SK-N-SH (cell line): ENCODE measurements at regions not wholly inside any gene's neighbourhood (a gene's known extent, or its start where the extent isn't known, plus 50 kb on each side); places are given as distances from the start of the nearest gene placed in this dataset.

ENCODE experiments used
- CTCF ChIA-PET: fragments of 300-600, 350-600 bp; formaldehyde crosslinking; extraction: SDS; loops from one replicate; lab custom pipeline; 2021; lab: Yijun Ruan, JAX
- POLR2A ChIA-PET: fragments of 350-600 bp; sonication (Branson Sonifier 250); formaldehyde crosslinking; extraction: SDS; loops from one replicate; lab custom pipeline; 2020; ENCODE audit warnings: antibody characterized with exemption, inconsistent platforms; lab: Yijun Ruan, JAX
- DNase-seq: peaks from one replicate; pipeline ENCODE4 v3.0.0; 2012
- H2AFZ ChIP-seq: fragments of 200-600 bp; sonication (generic); 2 replicates; pipeline ENCODE4 v1.8.1; 2016; ENCODE audit warnings: antibody characterized with exemption, mild to moderate bottlenecking, low read depth
- H3F3A ChIP-seq: fragments of 200-600 bp; sonication (generic); replicated peaks from 2 replicates; pipeline ENCODE3; 2016; ENCODE audit warnings: antibody characterized with exemption, mild to moderate bottlenecking; ENCODE audit not compliant: insufficient read depth
- H3K27ac ChIP-seq, 2 experiments: fragments of 200-500 bp in 1 of 2; fragments of 200-600 bp in 1 of 2; sonication (Bioruptor generic) in 1 of 2; sonication (generic), shearing (Covaris generic) in 1 of 2; 2 replicates each; pipeline versions ENCODE4 v1.5.1 to v1.6.1; 2014 to 2016; ENCODE audit warnings: low read depth in 2 of 2, inconsistent platforms in 1 of 2, low read length in 1 of 2, mild to moderate bottlenecking in 1 of 2, mixed read lengths in 1 of 2
- H3K27me3 ChIP-seq: fragments of 200-600 bp; sonication (generic), shearing (Covaris generic); 2 replicates; pipeline ENCODE4 v1.6.1; 2016; ENCODE audit warnings: mixed run types; ENCODE audit not compliant: insufficient read depth
- H3K36me3 ChIP-seq, 2 experiments: fragments of 200-500 bp in 1 of 2; fragments of 200-600 bp in 1 of 2; sonication (Bioruptor generic) in 1 of 2; sonication (generic) in 1 of 2; replicated peaks in 1 of 2; 2 replicates each; pipeline versions ENCODE3 to v1.5.1; 2014 to 2016; ENCODE audit warnings: low read length in 1 of 2, mild to moderate bottlenecking in 1 of 2; ENCODE audit not compliant: insufficient read depth in 2 of 2, control insufficient read depth in 1 of 2
- H3K4me1 ChIP-seq, 2 experiments: fragments of 200-500 bp in 1 of 2; fragments of 200-600 bp in 1 of 2; sonication (Bioruptor generic) in 1 of 2; sonication (generic), shearing (Covaris generic) in 1 of 2; 2 replicates each; pipeline versions ENCODE4 v1.5.1 to v1.6.1; 2014 to 2016; ENCODE audit warnings: low read depth in 1 of 2, low read length in 1 of 2, mixed run types in 1 of 2; ENCODE audit not compliant: insufficient read depth in 2 of 2, control insufficient read depth in 1 of 2
- H3K4me2 ChIP-seq: fragments of 200-600 bp; sonication (generic), shearing (Covaris generic); 2 replicates; pipeline ENCODE4 v1.6.1; 2017; ENCODE audit warnings: mixed run types
- H3K4me3 ChIP-seq, 2 experiments: fragments of 200-500 bp in 1 of 2; fragments of 200-600 bp in 1 of 2; sonication (Bioruptor generic) in 1 of 2; sonication (generic), shearing (Covaris generic) in 1 of 2; 2 replicates each; pipeline versions ENCODE4 v1.5.1 to v1.8.1; 2014 to 2016; ENCODE audit warnings: low read depth in 2 of 2, inconsistent platforms in 1 of 2, low read length in 1 of 2, mild to moderate bottlenecking in 1 of 2, mixed read lengths in 1 of 2, moderate library complexity in 1 of 2
- H3K79me2 ChIP-seq: fragments of 200-600 bp; sonication (generic); 2 replicates; pipeline ENCODE4 v1.8.1; 2017; ENCODE audit warnings: mild to moderate bottlenecking; ENCODE audit not compliant: insufficient read depth
- H3K9ac ChIP-seq: fragments of 200-600 bp; sonication (generic); 2 replicates; pipeline ENCODE4 v1.6.1; 2017; ENCODE audit warnings: mixed run types
- H3K9me2 ChIP-seq: fragments of 200-600 bp; sonication (generic); 2 replicates; pipeline ENCODE4 v1.6.1; 2017; ENCODE audit warnings: mixed run types
- H3K9me3 ChIP-seq: fragments of 200-600 bp; sonication (generic); 2 replicates; pipeline ENCODE4 v1.6.1; 2017; ENCODE audit warnings: mixed run types, mild to moderate bottlenecking, moderate library complexity
- H4K20me1 ChIP-seq: fragments of 200-600 bp; sonication (generic); 2 replicates; pipeline ENCODE4 v1.6.1; 2017; ENCODE audit warnings: mild to moderate bottlenecking, mixed run types; ENCODE audit not compliant: insufficient read depth
- CHD2 ChIP-seq: fragments of 150-350 bp; IDR thresholded peaks from 2 replicates; pipeline ENCODE4 v1.6.1; 2018; ENCODE audit warnings: low read length; ENCODE audit not compliant: partially characterized antibody
- EP300 ChIP-seq, 2 experiments: IDR thresholded peaks; 2 replicates each; pipeline versions ENCODE4 v1.4.0 to v1.6.1; 2012; ENCODE audit warnings: borderline replicate concordance in 1 of 2, low read depth in 1 of 2, low read length in 1 of 2
- EZH2phosphoT487 ChIP-seq: fragments of 200-600 bp; sonication (generic); IDR thresholded peaks from 2 replicates; pipeline ENCODE4 v1.6.1; 2017; ENCODE audit warnings: low read depth, mixed run types, mild to moderate bottlenecking, antibody characterized with exemption, moderate library complexity, borderline replicate concordance
- FOXM1 ChIP-seq: IDR thresholded peaks from 2 replicates; pipeline ENCODE4 v1.4.0; 2012; ENCODE audit warnings: low read depth, mild to moderate bottlenecking
- GATA2 ChIP-seq: sonication (generic); formaldehyde crosslinking; IDR thresholded peaks from 2 replicates; pipeline ENCODE4 v1.5.0; 2020; ENCODE audit warnings: mild to moderate bottlenecking, missing genetic modification reagents
- MEF2A ChIP-seq: IDR thresholded peaks from 2 replicates; pipeline ENCODE4 v1.4.0; 2012; ENCODE audit warnings: low read depth, borderline replicate concordance
- MXI1 ChIP-seq: IDR thresholded peaks from 2 replicates; pipeline ENCODE4 v1.6.1; 2012; ENCODE audit warnings: mild to moderate bottlenecking, low read depth, low read length, improper control_type of control experiment
- RAD21 ChIP-seq: IDR thresholded peaks from 2 replicates; pipeline ENCODE4 v1.6.1; 2012; ENCODE audit warnings: mild to moderate bottlenecking, low read length
- SIN3A ChIP-seq: IDR thresholded peaks from 2 replicates; pipeline ENCODE4 v1.6.1; 2012; ENCODE audit warnings: low read depth, mild to moderate bottlenecking, low read length, moderate library complexity, borderline replicate concordance
- SMC3 ChIP-seq: IDR thresholded peaks from 2 replicates; pipeline ENCODE4 v1.6.1; 2012; ENCODE audit warnings: low read depth, low read length, improper control_type of control experiment
- TEAD4 ChIP-seq: IDR thresholded peaks from 2 replicates; pipeline ENCODE4 v1.4.0; 2012; ENCODE audit warnings: mild to moderate bottlenecking, borderline replicate concordance; ENCODE audit not compliant: insufficient read depth
- YY1 ChIP-seq: IDR thresholded peaks from 2 replicates; pipeline ENCODE4 v1.4.0; 2012; ENCODE audit warnings: low read depth, mild to moderate bottlenecking
- WGBS: methylation state at CpG from one replicate; pipeline ENCODE4 v1.1.6; 2017; ENCODE audit warnings: low lambda C conversion rate; 5-methylcytosine and 5-hydroxymethylcytosine counted together
- TF ChIP-seq, protein P1 (sequence below): fragments of 200-600 bp; sonication (generic); IDR thresholded peaks from 2 replicates; pipeline ENCODE4 v1.6.1; 2017; ENCODE audit warnings: antibody characterized with exemption, mild to moderate bottlenecking, moderate library complexity
- TF ChIP-seq, protein P2 (sequence below): IDR thresholded peaks from 2 replicates; pipeline ENCODE4 v1.6.1; 2012; ENCODE audit warnings: mild to moderate bottlenecking, low read depth, low read length, moderate library complexity
- TF ChIP-seq, protein P3 (sequence below): IDR thresholded peaks from 2 replicates; pipeline ENCODE4 v1.4.0; 2012; ENCODE audit warnings: low read depth
- TF ChIP-seq, protein P4 (sequence below): fragments of 150-350 bp; IDR thresholded peaks from 2 replicates; pipeline ENCODE4 v1.6.1; 2017; ENCODE audit warnings: antibody characterized with exemption, low read length, low read depth, borderline replicate concordance

DNA sequence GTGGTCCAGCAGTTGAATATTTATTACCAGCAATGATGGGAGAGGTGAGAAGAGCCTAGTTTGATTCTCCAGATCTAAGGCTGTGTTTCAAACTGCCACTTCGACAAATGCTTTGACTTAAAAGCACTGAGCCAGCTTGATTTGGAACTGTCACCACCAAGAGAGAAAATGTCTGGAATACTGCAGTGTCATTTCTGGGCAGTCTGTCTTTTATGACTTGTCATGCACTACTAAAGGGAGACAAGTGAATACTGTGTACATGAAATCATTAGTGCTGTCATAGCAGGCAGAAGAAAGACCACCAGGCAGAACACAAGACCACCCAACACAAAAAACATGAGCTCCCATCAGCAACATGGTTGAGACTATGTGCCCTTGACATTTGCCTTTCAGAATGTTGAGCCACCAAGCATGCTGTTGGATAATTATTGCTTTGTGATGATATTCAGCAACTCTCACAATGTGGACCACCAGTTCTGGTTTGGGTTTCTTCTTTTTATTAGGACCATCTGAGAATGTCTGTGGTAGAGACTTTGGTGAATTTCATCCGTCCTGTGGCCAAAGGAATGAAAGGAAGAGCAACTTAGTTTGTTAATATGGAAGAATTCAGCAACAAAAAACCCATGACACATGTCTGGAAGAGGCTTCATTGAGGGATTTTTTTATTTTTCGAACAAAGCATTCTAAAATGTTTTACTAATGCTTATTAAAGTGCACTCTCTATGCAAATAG lies 125.8 kb downstream of the NTMT2 start (continued):
- no peak for TF ChIP-seq GATA2 (CRISPR knock-in tag)

DNA sequence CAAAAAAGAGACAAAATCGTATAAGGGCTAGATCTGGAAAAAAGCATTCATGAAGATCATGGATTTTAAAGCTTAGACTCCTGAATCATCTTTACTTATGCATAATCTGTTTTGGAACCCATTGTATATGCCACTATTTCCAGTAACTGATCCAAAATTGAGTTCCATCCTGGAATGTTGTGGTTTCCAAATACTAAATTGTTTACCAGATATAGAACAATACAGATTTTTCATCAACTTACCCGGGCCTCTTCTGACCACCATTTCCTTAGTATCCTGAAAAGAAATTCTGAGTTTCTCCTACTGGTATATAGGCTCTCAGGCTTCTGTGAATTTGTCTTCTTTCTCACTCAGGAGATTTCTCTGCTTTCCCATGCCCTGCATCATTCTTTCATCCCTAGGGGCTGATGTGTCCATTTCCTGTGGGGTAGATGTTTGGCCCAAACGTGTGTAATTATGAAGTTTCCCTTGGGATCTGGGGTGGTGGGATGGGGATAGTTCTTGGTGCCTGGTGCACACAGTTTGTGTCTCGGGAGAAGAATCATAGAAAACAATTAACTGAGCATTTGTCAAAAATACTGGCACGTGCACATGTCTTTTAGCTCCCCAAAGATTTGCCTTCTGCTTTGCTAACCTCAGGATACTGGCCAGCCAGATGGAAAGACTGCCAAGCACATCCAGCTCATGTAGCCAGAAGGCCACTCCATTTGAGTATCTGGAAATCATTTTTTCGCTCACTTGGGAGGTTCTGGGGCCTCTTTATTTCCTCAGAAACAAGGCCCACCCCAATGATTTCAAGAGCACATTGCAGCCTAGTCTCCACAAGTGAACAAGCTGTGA lies 127.8 kb downstream of the NTMT2 start:
- no peak overlapping the region for H3K4me3 ChIP-seq
- TF ChIP-seq, protein P1, sequence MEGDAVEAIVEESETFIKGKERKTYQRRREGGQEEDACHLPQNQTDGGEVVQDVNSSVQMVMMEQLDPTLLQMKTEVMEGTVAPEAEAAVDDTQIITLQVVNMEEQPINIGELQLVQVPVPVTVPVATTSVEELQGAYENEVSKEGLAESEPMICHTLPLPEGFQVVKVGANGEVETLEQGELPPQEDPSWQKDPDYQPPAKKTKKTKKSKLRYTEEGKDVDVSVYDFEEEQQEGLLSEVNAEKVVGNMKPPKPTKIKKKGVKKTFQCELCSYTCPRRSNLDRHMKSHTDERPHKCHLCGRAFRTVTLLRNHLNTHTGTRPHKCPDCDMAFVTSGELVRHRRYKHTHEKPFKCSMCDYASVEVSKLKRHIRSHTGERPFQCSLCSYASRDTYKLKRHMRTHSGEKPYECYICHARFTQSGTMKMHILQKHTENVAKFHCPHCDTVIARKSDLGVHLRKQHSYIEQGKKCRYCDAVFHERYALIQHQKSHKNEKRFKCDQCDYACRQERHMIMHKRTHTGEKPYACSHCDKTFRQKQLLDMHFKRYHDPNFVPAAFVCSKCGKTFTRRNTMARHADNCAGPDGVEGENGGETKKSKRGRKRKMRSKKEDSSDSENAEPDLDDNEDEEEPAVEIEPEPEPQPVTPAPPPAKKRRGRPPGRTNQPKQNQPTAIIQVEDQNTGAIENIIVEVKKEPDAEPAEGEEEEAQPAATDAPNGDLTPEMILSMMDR = no peak
- TF ChIP-seq FOXM1 = no peak
- no peak for TF ChIP-seq MXI1
- TF ChIP-seq, protein P2, sequence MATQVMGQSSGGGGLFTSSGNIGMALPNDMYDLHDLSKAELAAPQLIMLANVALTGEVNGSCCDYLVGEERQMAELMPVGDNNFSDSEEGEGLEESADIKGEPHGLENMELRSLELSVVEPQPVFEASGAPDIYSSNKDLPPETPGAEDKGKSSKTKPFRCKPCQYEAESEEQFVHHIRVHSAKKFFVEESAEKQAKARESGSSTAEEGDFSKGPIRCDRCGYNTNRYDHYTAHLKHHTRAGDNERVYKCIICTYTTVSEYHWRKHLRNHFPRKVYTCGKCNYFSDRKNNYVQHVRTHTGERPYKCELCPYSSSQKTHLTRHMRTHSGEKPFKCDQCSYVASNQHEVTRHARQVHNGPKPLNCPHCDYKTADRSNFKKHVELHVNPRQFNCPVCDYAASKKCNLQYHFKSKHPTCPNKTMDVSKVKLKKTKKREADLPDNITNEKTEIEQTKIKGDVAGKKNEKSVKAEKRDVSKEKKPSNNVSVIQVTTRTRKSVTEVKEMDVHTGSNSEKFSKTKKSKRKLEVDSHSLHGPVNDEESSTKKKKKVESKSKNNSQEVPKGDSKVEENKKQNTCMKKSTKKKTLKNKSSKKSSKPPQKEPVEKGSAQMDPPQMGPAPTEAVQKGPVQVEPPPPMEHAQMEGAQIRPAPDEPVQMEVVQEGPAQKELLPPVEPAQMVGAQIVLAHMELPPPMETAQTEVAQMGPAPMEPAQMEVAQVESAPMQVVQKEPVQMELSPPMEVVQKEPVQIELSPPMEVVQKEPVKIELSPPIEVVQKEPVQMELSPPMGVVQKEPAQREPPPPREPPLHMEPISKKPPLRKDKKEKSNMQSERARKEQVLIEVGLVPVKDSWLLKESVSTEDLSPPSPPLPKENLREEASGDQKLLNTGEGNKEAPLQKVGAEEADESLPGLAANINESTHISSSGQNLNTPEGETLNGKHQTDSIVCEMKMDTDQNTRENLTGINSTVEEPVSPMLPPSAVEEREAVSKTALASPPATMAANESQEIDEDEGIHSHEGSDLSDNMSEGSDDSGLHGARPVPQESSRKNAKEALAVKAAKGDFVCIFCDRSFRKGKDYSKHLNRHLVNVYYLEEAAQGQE = no peak
- TF ChIP-seq, protein P3, sequence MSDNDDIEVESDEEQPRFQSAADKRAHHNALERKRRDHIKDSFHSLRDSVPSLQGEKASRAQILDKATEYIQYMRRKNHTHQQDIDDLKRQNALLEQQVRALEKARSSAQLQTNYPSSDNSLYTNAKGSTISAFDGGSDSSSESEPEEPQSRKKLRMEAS = no peak
- no peak for TF ChIP-seq EP300 (IDR thresholded peaks at IDR 0.05; ENCODE audit: borderline replicate concordance in 1 of 2, low read depth in 1 of 2, low read length in 1 of 2)
- no peak for TF ChIP-seq SIN3A
- TF ChIP-seq, protein P4, sequence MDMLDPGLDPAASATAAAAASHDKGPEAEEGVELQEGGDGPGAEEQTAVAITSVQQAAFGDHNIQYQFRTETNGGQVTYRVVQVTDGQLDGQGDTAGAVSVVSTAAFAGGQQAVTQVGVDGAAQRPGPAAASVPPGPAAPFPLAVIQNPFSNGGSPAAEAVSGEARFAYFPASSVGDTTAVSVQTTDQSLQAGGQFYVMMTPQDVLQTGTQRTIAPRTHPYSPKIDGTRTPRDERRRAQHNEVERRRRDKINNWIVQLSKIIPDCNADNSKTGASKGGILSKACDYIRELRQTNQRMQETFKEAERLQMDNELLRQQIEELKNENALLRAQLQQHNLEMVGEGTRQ = no peak
- TF ChIP-seq MEF2A = no peak
- no peak for TF ChIP-seq SMC3
- no peak for TF ChIP-seq YY1
- TF ChIP-seq TEAD4 = no peak
- no peak for TF ChIP-seq RAD21
- TF ChIP-seq CHD2 = no peak
- no peak for TF ChIP-seq EZH2phosphoT487
- POLR2A ChIA-PET = no interaction called here
- no peaks in the 10 kb centered on the region for H4K20me1 ChIP-seq
- no peaks in the 10 kb centered on the region for H3K9me2 ChIP-seq
- H3K4me1 ChIP-seq = no peaks in the 10 kb centered on the region; a peak in 1 of 4 replicates
- no peak overlapping the region for H3K4me2 ChIP-seq
- H3K27me3 ChIP-seq = no peaks in the 10 kb centered on the region
- H3K27ac ChIP-seq = no peak overlapping the region
- CTCF ChIA-PET = no interaction called here
- DNase-seq = no peak
- H3K79me2 ChIP-seq = no peaks in the 10 kb centered on the region
- H3K9ac ChIP-seq = no peak overlapping the region
- H3K9me3 ChIP-seq = no peaks in the 10 kb centered on the region
- H2AFZ ChIP-seq = no peak overlapping the region
- WGBS = 14% methylated on average over 6 of the region's 6 CpGs
- no peaks in the 10 kb centered on the region for H3K36me3 ChIP-seq
- no peaks in the 10 kb centered on the region for H3F3A ChIP-seq
